ENCODE measurements at regions not wholly inside any gene's neighbourhood (a gene's known extent, or its start where the extent isn't known, plus 50 kb on each side); places are given as distances from the start of the nearest gene placed in this dataset.
"Not testable (repeated sequence)": the region's sequence is repeated elsewhere in the genome, so short reads cannot be mapped to it uniquely, and the experiment has no call there.

GRCh38 chr1:47682786-47683350, 245.0 kb downstream of the FOXD2 start:
- Mint-ChIP-seq H3K9me3 (no peaks in the 10 kb centered on the region), H3K27me3 (peaks cover 15% of the 10 kb centered on the region)
- CTCF ChIA-PET, result no interaction called here

DNA sequence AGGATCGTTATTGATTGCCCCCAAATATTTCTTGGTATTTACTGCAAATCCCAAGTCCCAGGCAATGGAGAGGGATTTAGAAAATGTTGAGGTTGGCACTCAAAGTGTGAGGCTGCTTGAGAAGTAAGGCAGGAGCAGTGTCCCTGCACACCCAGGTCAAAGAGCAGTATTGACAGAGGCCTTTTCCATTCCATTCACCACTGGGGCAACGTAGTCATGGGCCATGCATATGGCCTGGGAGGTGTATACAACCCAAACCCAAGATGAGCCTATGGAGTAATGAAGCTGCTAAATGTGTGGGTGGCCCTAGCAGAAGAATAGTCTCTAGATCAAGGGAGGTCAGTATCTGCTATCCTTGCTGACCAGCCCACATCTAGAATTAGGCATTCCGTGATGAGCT, 245.6 kb downstream of the FOXD2 start:
- H3K4me1 Mint-ChIP-seq, result no peaks in the 10 kb centered on the region
- no peak overlapping the region for H3K4me3 Mint-ChIP-seq
- DNase-seq, result no peak
- H3K27me3 Mint-ChIP-seq, result peaks cover 15% of the 10 kb centered on the region
- CTCF ChIA-PET, result no interaction called here
- no peaks in the 10 kb centered on the region for H3K36me3 Mint-ChIP-seq
- H3K27ac Mint-ChIP-seq, result no peak overlapping the region
- H3K9me3 Mint-ChIP-seq, result no peaks in the 10 kb centered on the region

More at GRCh38 chr1:47682786-47683350, 245.0 kb downstream of the FOXD2 start:
- Mint-ChIP-seq H3K4me1 (no peaks in the 10 kb centered on the region), H3K27ac (no peak overlapping the region), H3K36me3 (no peaks in the 10 kb centered on the region), H3K4me3 (no peak overlapping the region)
- no peak for DNase-seq

DNA sequence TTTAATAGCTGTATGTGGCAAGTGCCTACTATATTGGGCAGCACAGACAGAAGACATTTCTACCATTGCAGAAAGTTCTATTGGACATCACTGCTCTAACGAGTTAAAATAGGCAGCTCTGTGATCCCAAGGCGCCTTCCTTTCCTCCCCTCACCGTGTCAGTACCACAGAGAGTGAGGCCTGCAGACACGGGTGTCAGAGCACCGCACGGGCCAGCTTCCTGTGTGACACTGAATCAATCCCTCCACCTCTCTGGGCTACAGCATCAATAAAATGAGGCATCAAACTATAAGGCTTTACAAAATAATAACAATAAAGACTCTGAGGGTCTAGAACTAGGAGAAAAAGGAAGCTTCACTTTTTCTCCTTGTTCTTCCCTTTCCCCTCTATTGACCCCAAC, 246.7 kb downstream of the FOXD2 start:
- CTCF ChIA-PET, result no interaction called here
- H3K9me3 Mint-ChIP-seq, result no peaks in the 10 kb centered on the region
- no peaks in the 10 kb centered on the region for H3K4me1 Mint-ChIP-seq
- H3K4me3 Mint-ChIP-seq, result no peak overlapping the region
- H3K27me3 Mint-ChIP-seq, result peaks cover 16% of the 10 kb centered on the region
- H3K36me3 Mint-ChIP-seq, result no peaks in the 10 kb centered on the region
- no peak overlapping the region for H3K27ac Mint-ChIP-seq
- DNase-seq, result no peak

GRCh38 chr1:47684964-47685762, 247.3 kb downstream of the FOXD2 start:
- Mint-ChIP-seq H3K27me3 (peaks cover 19% of the 10 kb centered on the region), H3K27ac (no peak overlapping the region), H3K36me3 (no peaks in the 10 kb centered on the region), H3K9me3 (no peaks in the 10 kb centered on the region), H3K4me1 (no peaks in the 10 kb centered on the region), H3K4me3 (no peak overlapping the region)
- CTCF ChIA-PET, result no interaction called here
- no peak for DNase-seq

- H3K9me3 Mint-ChIP-seq, result no peaks in the 10 kb centered on the region
- H3K4me1 Mint-ChIP-seq, result no peaks in the 10 kb centered on the region
- no peak overlapping the region for H3K4me3 Mint-ChIP-seq
- CTCF ChIA-PET, result no interaction called here
- DNase-seq, result no peak
- no peaks in the 10 kb centered on the region for H3K36me3 Mint-ChIP-seq
- peaks cover 23% of the 10 kb centered on the region for H3K27me3 Mint-ChIP-seq
- H3K27ac Mint-ChIP-seq, result no peak overlapping the region
Measured at GRCh38 chr1:47685763-47686066, 247.9 kb downstream of the FOXD2 start.

DNA sequence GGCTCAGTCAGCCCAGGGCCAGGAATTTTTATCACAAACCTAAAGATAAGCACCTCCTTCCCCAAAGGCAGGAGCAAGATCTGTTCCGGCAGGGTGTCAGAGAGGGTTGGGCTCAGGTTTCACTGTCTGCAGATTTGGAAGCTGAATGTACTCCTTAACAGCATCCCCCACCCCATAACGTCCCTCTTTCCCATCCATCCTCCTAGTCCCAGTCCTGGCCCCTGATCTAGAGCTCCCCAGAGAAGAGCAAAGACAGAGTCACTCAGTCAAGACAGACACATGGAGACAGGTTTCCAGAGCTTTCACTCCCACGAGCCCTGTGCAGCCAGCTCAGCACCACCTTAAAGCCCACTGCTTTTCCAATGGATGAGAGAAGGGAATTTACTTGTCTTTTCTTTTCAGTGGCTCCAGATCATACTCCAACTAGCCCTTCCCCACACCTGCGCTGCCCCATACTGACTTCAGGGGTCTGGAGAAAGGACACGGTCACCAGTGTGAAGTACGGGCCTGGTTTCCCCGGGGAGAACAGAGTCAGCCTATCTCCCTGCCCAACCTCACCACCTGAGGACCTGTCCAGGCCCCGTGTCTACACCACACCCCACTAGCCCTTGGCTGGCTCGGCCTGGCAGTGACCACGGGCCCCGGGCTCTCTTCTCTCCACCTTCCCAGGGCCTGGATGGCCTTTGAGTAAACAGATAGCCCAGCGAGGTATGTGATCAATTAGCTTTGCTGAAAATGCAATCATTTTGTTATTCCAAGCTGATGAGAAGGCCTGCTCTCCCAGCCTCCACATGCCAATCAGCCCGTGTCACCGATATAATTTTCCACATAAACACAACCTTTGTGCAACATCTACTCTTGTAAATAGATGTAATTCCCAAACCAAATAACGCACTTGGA, 249.1 kb downstream of the FOXD2 start:
- Mint-ChIP-seq H3K4me1 (no peaks in the 10 kb centered on the region), H3K4me3 (no peak overlapping the region), H3K36me3 (no peaks in the 10 kb centered on the region), H3K9me3 (peaks cover 2% of the 10 kb centered on the region), H3K27me3 (peaks cover 23% of the 10 kb centered on the region), H3K27ac (no peak overlapping the region)
- CTCF ChIA-PET, result no interaction called here
- DNase-seq, result no peak

DNA sequence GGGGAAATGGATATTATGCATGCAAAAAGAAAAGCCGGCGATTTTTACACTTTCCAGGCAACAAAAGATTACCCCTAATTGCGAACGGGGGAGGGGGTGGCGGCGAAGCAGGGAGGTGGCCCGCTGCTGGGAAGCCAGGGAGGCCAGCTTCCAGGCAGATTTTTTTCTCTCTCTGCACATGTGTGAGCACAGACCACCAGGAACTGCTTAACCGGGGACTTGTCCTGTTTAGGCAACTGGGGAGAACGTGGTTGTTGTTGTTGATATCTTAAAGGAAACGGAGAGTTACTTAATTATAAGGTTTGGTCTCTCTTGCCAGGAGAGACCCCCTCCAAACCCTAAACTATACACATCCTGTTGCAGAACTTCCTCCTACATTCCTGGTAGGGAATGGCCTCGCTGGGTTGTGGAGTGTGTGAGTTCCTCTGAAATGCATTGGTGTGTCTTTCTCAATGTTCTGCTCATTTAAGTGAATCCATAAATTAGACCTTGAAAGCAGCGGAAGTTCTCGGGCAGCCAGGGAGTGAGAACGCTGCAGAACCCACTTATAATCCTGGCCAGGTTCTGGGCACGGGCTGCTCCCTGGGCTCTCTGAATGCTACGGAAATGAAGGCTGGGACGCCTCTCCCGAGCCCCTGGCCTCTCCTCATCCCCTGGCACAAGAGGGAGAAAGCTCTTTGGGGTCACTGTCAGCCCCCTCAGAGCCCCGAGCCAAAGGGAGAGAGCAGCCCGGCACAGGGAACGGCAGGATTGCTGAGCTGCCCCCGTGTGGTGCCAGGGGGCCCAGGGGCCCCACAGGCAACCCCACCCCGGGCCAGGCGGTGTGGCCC, 250.0 kb downstream of the FOXD2 start:
- no peaks in the 10 kb centered on the region for H3K4me1 Mint-ChIP-seq
- DNase-seq, result no peak
- CTCF ChIA-PET, result no interaction called here
- H3K27me3 Mint-ChIP-seq, result peaks cover 23% of the 10 kb centered on the region
- no peak overlapping the region for H3K4me3 Mint-ChIP-seq
- H3K9me3 Mint-ChIP-seq, result peaks cover 2% of the 10 kb centered on the region
- H3K27ac Mint-ChIP-seq, result no peak overlapping the region
- H3K36me3 Mint-ChIP-seq, result no peaks in the 10 kb centered on the region

DNA sequence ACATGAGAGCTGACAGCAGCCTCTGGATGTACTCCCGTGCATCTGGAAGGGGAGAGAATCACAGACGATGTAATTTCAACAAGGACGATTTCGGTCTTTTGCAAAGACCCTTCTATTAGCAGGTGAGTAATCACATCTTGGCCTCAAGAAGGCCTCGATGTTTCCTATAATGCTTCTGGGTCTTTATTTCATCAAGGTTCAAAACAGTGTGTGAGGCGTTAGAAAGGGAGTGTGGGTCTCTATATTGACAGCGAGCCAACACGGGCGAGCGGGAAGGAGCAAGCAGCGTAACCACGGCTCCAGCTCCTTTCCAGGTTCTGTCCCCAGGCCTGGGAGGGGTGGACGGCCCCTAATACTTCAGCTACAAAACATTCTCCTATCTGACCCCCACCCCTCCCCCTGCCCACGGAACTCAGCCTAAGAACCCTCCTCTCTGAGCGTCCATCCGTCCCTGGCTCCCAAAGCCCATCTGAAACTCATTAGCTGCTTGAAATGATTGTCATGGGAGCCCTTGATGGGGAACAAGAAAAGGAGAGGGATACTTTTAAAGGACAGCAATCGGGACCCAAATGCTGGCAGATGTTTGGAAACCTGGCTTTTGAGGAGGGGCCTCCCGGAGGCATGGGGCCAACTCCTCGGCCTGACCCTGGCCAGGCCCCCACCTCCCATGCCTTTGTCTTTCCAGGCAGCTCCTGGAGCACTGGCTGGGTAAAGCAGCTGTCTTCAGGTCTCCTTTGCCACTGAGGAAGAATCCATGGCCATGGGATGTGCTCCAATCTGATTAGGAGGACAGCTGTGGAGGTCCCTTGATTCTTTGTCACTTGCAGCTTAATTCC, 250.8 kb downstream of the FOXD2 start:
- CTCF ChIA-PET, result no interaction called here
- Mint-ChIP-seq H3K27me3 (peaks cover 23% of the 10 kb centered on the region), H3K9me3 (peaks cover 2% of the 10 kb centered on the region), H3K4me3 (no peak overlapping the region), H3K4me1 (no peaks in the 10 kb centered on the region), H3K27ac (no peak overlapping the region), H3K36me3 (no peaks in the 10 kb centered on the region)
- DNase-seq, result no peak

- Mint-ChIP-seq H3K27me3 (peaks cover 23% of the 10 kb centered on the region), H3K4me3 (no peak overlapping the region), H3K27ac (no peak overlapping the region), H3K4me1 (no peaks in the 10 kb centered on the region), H3K9me3 (peaks cover 2% of the 10 kb centered on the region), H3K36me3 (no peaks in the 10 kb centered on the region)
- DNase-seq, result no peak
- CTCF ChIA-PET, result no interaction called here
Measured at GRCh38 chr1:47689894-47690293, 252.1 kb downstream of the FOXD2 start.

- H3K4me3 Mint-ChIP-seq, result no peak overlapping the region
- CTCF ChIA-PET, result no interaction called here
Measured at GRCh38 chr1:47690341-47691250, 252.8 kb downstream of the FOXD2 start.

GRCh38 chr1:47691293-47691692, 253.4 kb downstream of the FOXD2 start:
- H3K36me3 Mint-ChIP-seq, DNase-seq, H3K4me3 Mint-ChIP-seq, H3K9me3 Mint-ChIP-seq, CTCF ChIA-PET, H3K27ac Mint-ChIP-seq, H3K4me1 Mint-ChIP-seq: not testable (repeated sequence)
- peaks cover 24% of the 10 kb centered on the region for H3K27me3 Mint-ChIP-seq

More at GRCh38 chr1:47690341-47691250, 252.8 kb downstream of the FOXD2 start:
- Mint-ChIP-seq H3K9me3 (peaks cover 2% of the 10 kb centered on the region), H3K4me1 (no peaks in the 10 kb centered on the region), H3K27me3 (peaks cover 24% of the 10 kb centered on the region), H3K36me3 (no peaks in the 10 kb centered on the region), H3K27ac (no peak overlapping the region)
- no peak for DNase-seq

DNA sequence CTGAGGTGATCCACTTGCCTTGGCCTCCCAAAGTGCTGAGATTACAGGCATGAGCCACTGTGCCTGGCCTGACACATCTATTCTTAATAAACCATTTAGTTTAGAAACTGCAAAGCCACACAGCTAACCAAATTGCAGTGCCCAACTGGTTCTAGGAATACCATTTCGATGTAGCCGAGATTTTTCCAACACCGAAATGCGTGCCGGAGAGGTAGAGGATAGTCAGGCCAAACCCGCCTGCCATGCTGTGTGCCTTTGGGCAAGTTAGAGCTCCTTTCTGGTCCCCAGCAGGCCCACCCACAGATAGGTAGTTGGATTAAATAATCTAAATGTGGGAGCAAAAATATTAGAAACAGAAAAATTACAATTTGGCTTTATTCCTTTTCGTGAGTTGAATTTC, 254.4 kb downstream of the FOXD2 start:
- H3K27ac Mint-ChIP-seq, result no peak overlapping the region
- H3K4me3 Mint-ChIP-seq, result no peak overlapping the region
- CTCF ChIA-PET, result no interaction called here
- H3K4me1 Mint-ChIP-seq, result no peaks in the 10 kb centered on the region
- H3K36me3 Mint-ChIP-seq, result no peaks in the 10 kb centered on the region
- peaks cover 17% of the 10 kb centered on the region for H3K27me3 Mint-ChIP-seq
- peaks cover 2% of the 10 kb centered on the region for H3K9me3 Mint-ChIP-seq
- no peak for DNase-seq

- H3K36me3 Mint-ChIP-seq, result no peaks in the 10 kb centered on the region
- H3K4me3 Mint-ChIP-seq, result no peak overlapping the region
- no peak for DNase-seq
- no peaks in the 10 kb centered on the region for H3K4me1 Mint-ChIP-seq
- no peak overlapping the region for H3K27ac Mint-ChIP-seq
- H3K27me3 Mint-ChIP-seq, result peaks cover 16% of the 10 kb centered on the region
- H3K9me3 Mint-ChIP-seq, result peaks cover 2% of the 10 kb centered on the region
- CTCF ChIA-PET, result no interaction called here
Measured at GRCh38 chr1:47693115-47693514, 255.3 kb downstream of the FOXD2 start.
